ENCODE measurements at regions not wholly inside any gene's neighbourhood (a gene's known extent, or its start where the extent isn't known, plus 50 kb on each side); places are given as distances from the start of the nearest gene placed in this dataset.

DNA sequence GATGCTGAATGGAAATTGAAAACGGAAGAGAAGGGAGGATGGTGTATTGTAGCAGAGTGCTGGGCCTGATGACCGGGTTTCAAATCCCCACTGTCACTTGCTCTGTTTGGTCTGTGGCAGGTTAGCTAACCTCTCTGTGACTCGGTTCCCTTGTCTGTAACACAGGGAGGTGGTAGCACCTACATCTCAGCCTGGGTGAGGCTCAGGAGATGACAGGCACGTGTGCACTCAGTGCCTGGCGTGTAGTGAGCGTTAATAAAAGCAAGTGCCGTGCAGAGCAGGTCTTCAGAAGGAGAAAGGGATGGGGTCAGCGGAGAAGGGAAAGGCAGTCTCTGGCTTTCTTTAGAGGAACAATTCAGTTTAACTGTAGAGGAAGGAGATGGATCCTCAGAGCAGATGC lies 125.5 kb upstream of the SMIM21 start:
- no peaks in the 10 kb centered on the region for H3K36me3 ChIP-seq
- no peak overlapping the region for H3K4me3 ChIP-seq
- no peak overlapping the region for H3K27ac ChIP-seq
- H3K4me1 ChIP-seq = no peaks in the 10 kb centered on the region
- DNase-seq (ENCODE audit: extremely low spot score in 2 of 2) = no peak
- no peak for TF ChIP-seq POLR2AphosphoS5 (IDR thresholded peaks at IDR 0.05; ENCODE audit: insufficient read depth in 1 of 2, low read depth in 1 of 2)
- TF ChIP-seq, protein P1, sequence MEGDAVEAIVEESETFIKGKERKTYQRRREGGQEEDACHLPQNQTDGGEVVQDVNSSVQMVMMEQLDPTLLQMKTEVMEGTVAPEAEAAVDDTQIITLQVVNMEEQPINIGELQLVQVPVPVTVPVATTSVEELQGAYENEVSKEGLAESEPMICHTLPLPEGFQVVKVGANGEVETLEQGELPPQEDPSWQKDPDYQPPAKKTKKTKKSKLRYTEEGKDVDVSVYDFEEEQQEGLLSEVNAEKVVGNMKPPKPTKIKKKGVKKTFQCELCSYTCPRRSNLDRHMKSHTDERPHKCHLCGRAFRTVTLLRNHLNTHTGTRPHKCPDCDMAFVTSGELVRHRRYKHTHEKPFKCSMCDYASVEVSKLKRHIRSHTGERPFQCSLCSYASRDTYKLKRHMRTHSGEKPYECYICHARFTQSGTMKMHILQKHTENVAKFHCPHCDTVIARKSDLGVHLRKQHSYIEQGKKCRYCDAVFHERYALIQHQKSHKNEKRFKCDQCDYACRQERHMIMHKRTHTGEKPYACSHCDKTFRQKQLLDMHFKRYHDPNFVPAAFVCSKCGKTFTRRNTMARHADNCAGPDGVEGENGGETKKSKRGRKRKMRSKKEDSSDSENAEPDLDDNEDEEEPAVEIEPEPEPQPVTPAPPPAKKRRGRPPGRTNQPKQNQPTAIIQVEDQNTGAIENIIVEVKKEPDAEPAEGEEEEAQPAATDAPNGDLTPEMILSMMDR (IDR thresholded peaks at IDR 0.05) = no peak
- no peak for TF ChIP-seq POLR2A (IDR thresholded peaks at IDR 0.05)
- H3K9me3 ChIP-seq = no peaks in the 10 kb centered on the region
- intact Hi-C loops (cut with DNase I) = no loop called here
- no peaks in the 10 kb centered on the region for H3K27me3 ChIP-seq

GRCh38 chr18:75551071-75551470 lies 123.6 kb upstream of the SMIM21 start:
- no peak overlapping the region for H3K4me3 ChIP-seq
- intact Hi-C loops (cut with DNase I) = no loop called here
- no peak overlapping the region for H3K27ac ChIP-seq
- no peak for DNase-seq (ENCODE audit: extremely low spot score in 2 of 2)
- TF ChIP-seq POLR2A (IDR thresholded peaks at IDR 0.05) (no peak), POLR2AphosphoS5 (IDR thresholded peaks at IDR 0.05; ENCODE audit: insufficient read depth in 1 of 2, low read depth in 1 of 2) (no peak)
- TF ChIP-seq, protein P1 (IDR thresholded peaks at IDR 0.05) = no peak
- H3K4me1 ChIP-seq = no peaks in the 10 kb centered on the region
- H3K27me3 ChIP-seq = no peaks in the 10 kb centered on the region
- H3K9me3 ChIP-seq = no peaks in the 10 kb centered on the region
- no peaks in the 10 kb centered on the region for H3K36me3 ChIP-seq

DNA sequence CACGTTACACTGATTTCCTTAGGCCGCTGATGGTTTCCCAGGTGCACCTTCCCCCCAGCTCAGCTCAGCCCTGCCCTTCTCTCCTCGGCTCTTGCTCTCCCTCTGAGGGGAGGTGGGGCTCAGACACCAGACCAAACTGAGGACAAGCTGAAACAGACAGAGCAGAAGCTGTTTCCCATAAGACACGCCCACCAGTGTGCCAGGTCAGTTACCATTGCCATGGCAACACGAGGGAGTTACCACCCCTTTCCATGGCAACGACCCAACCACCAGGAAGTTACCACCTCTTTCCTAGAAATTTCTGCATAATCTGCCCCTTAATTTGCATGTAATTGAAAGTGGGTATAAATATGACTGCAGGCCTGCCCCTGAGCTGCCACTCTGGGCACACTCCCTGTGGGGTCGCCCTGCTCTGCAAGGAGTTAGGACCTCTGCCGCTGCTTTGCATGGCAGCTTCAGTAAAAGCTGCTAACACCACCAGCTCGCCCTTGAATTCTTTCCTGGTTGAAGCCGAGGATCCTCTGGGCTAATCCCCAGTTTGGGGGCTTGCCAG lies 120.9 kb upstream of the SMIM21 start:
- Histone ChIP-seq H3K27me3 (no peaks in the 10 kb centered on the region), H3K9me3 (no peaks in the 10 kb centered on the region), H3K36me3 (no peaks in the 10 kb centered on the region), H3K4me1 (no peaks in the 10 kb centered on the region), H3K4me3 (no peak overlapping the region), H3K27ac (no peak overlapping the region)
- no peak for DNase-seq (ENCODE audit: extremely low spot score in 2 of 2)
- TF ChIP-seq, protein P1 (IDR thresholded peaks at IDR 0.05) = no peak
- TF ChIP-seq POLR2A (IDR thresholded peaks at IDR 0.05) = no peak
- TF ChIP-seq POLR2AphosphoS5 (IDR thresholded peaks at IDR 0.05; ENCODE audit: insufficient read depth in 1 of 2, low read depth in 1 of 2) = no peak
- intact Hi-C loops (cut with DNase I) = no loop called here

- Histone ChIP-seq H3K4me1 (no peaks in the 10 kb centered on the region), H3K36me3 (no peaks in the 10 kb centered on the region), H3K27ac (no peak overlapping the region), H3K27me3 (no peaks in the 10 kb centered on the region), H3K4me3 (no peak overlapping the region), H3K9me3 (no peaks in the 10 kb centered on the region)
- DNase-seq (ENCODE audit: extremely low spot score in 2 of 2) = no peak
- intact Hi-C loops (cut with DNase I) = no loop called here
- TF ChIP-seq, protein P1 (IDR thresholded peaks at IDR 0.05) = no peak
- no peak for TF ChIP-seq POLR2A (IDR thresholded peaks at IDR 0.05)
- TF ChIP-seq POLR2AphosphoS5 (IDR thresholded peaks at IDR 0.05; ENCODE audit: insufficient read depth in 1 of 2, low read depth in 1 of 2) = no peak
Observed at GRCh38 chr18:75546964-75547363, 119.5 kb upstream of the SMIM21 start.

DNA sequence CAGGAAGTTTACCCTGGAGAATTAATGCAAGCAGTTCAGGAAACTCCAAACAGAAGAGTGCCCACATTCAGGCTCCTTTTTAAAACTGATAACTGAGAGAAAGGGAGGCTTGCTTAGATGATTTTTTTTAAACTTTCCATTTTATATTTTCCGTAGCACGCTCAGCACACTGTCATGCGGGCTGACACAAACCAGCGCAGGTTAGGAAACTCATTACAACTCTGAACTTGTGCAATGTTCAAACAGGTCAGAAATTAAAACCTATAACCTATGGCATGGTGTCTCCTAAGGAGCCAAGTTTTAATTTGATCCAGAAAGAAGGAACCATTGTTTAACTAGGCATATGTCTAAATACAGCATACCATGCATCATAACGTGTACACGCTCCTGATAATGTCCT lies 117.7 kb upstream of the SMIM21 start:
- no peaks in the 10 kb centered on the region for H3K9me3 ChIP-seq
- no peak overlapping the region for H3K27ac ChIP-seq
- no peaks in the 10 kb centered on the region for H3K4me1 ChIP-seq
- no peaks in the 10 kb centered on the region for H3K36me3 ChIP-seq
- DNase-seq (ENCODE audit: extremely low spot score in 2 of 2) = peak in 1 of 2 donors; percentile 2
- H3K4me3 ChIP-seq = no peak overlapping the region
- no peak for TF ChIP-seq POLR2AphosphoS5 (IDR thresholded peaks at IDR 0.05; ENCODE audit: insufficient read depth in 1 of 2, low read depth in 1 of 2)
- no peak for TF ChIP-seq POLR2A (IDR thresholded peaks at IDR 0.05)
- TF ChIP-seq, protein P1 (IDR thresholded peaks at IDR 0.05) = no peak
- H3K27me3 ChIP-seq = no peaks in the 10 kb centered on the region
- intact Hi-C loops (cut with DNase I) = no loop called here
